OCI-LY1 (cell line): ENCODE measurements at regions not wholly inside any gene's neighbourhood (a gene's known extent, or its start where the extent isn't known, plus 50 kb on each side); places are given as distances from the start of the nearest gene placed in this dataset.

Experiments used
- EZH2 ChIP-seq: fragments of 200-600 bp; sonication (generic), shearing (Covaris generic); IDR thresholded peaks from 2 replicates; pipeline ENCODE4 v1.8.0; 2017; ENCODE audit warnings: borderline replicate concordance, mixed run types, mild to moderate bottlenecking, antibody characterized with exemption, low read length, moderate library complexity, mixed read lengths
- TF ChIP-seq, protein P1 (sequence below): fragments of 200-600 bp; sonication (generic), shearing (Covaris generic); IDR thresholded peaks from 2 replicates; pipeline ENCODE4 v1.5.1; 2017; ENCODE audit warnings: mild to moderate bottlenecking, antibody characterized with exemption, low read length, moderate library complexity, mixed read lengths

DNA sequence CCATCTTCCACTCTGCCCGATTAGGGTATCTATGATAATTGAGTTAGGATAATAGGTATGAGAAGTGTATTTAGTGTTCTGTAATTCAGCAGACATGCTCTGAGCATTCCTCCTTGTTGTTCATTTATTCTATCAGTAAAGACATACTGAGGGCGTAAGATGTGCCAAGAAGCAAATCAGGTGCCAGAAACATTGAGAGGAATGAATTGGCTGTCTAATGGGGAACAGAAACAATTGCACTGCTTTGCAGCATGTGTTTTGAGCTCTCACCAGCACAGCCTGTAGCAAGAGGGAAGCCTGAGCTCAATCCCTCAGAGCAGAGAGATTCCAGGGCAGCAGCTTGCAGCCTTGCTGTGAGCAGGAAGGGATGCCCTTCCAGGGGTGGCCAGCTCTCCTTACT is 589.3 kb downstream of the BCL11B start:
- TF ChIP-seq, protein P1, sequence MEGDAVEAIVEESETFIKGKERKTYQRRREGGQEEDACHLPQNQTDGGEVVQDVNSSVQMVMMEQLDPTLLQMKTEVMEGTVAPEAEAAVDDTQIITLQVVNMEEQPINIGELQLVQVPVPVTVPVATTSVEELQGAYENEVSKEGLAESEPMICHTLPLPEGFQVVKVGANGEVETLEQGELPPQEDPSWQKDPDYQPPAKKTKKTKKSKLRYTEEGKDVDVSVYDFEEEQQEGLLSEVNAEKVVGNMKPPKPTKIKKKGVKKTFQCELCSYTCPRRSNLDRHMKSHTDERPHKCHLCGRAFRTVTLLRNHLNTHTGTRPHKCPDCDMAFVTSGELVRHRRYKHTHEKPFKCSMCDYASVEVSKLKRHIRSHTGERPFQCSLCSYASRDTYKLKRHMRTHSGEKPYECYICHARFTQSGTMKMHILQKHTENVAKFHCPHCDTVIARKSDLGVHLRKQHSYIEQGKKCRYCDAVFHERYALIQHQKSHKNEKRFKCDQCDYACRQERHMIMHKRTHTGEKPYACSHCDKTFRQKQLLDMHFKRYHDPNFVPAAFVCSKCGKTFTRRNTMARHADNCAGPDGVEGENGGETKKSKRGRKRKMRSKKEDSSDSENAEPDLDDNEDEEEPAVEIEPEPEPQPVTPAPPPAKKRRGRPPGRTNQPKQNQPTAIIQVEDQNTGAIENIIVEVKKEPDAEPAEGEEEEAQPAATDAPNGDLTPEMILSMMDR = no peak
- TF ChIP-seq EZH2 = no peak
